Transverse colon (tissue), 4 donors: ENCODE measurements at regions not wholly inside any gene's neighbourhood (a gene's known extent, or its start where the extent isn't known, plus 50 kb on each side); places are given as distances from the start of the nearest gene placed in this dataset.

Experiments used
- CTCF ChIP-seq, 5 experiments: fragments of 200-600 bp in 3 of 5; fragments of 450-650 bp in 2 of 5; sonication (generic) in 3 of 5; IDR thresholded peaks; 1 replicate in 2 of 5; 2 replicates in 3 of 5; pipeline ENCODE4 v1.5.1; 2016 to 2017; ENCODE audit warnings: antibody characterized with exemption in 5 of 5, inconsistent platforms in 3 of 5, mild to moderate bottlenecking in 2 of 5, moderate library complexity in 1 of 5
- POLR2AphosphoS5 ChIP-seq, 3 donors: sonication (generic); formaldehyde crosslinking; IDR thresholded peaks; one replicate each; pipeline ENCODE4 v1.6.1; 2016; ENCODE audit warnings: antibody characterized with exemption in 3 of 3

DNA sequence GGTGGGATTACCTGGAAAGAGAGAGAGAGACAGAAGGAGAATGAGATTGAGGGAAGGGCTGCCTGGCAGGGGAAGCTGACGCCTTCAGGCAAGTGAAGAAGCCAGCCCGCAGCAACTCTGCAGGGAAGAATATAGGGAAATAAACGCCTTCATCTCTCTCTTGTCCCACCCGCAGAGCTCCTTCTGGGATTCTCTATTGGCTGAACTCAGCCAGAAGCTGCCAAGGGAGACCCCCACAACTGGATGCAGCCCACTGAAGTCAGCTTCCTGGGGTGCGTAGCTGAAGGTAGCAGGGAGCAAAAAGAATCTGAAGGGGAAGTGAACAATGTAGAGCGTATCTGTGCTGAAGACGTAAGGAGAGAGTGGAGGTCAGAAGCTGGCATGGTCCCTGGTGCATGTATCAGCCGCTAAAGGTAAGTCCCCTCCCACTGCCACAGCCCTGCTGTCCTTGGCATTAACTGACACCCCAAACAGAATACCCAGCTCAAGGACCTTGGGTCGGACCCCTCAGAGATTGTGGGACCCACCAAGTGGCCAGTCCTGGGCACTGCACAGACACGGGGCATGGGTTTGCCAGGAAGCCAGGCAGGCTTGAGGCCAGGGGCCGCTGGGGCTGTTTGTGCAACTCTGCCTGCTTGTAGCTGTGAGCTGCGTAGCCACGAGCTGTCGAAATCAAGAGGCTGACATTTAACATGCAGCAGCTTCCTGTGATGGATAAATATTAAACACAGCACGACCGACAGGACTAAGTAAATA is 469.9 kb downstream of the MN1 start:
- TF ChIP-seq CTCF (IDR thresholded peaks at IDR 0.05) (peak in 3 of 5 experiments; percentile 35 to 41 (median 37)), POLR2AphosphoS5 (IDR thresholded peaks at IDR 0.05) (peak in 1 of 3 donors; percentile 14)
